HS-27A (cell line): ENCODE measurements at regions not wholly inside any gene's neighbourhood (a gene's known extent, or its start where the extent isn't known, plus 50 kb on each side); places are given as distances from the start of the nearest gene placed in this dataset.

Experiments
- DNase-seq: peaks from one replicate; pipeline ENCODE4 v3.0.0-alpha.2; 2012; ENCODE audit warnings: low read depth, missing footprints

GRCh38 chr20:60803335-60804055 lies 448.6 kb upstream of the CDH4 start:
- no peak for DNase-seq

- no peak for DNase-seq
Observed at GRCh38 chr20:60804240-60804917, 447.7 kb upstream of the CDH4 start.

GRCh38 chr20:60804918-60805630 lies 447.0 kb upstream of the CDH4 start:
- no peak for DNase-seq

- DNase-seq, result no peak
Observed at GRCh38 chr20:60806354-60806753, 445.7 kb upstream of the CDH4 start.

- no peak for DNase-seq
Observed at GRCh38 chr20:60806824-60807223, 445.2 kb upstream of the CDH4 start.

GRCh38 chr20:60808003-60808672 lies 443.9 kb upstream of the CDH4 start:
- DNase-seq, result no peak

- no peak for DNase-seq
Observed at GRCh38 chr20:60808701-60809100, 443.4 kb upstream of the CDH4 start.

- DNase-seq, result no peak
Observed at GRCh38 chr20:60810561-60810960, 441.5 kb upstream of the CDH4 start.

- DNase-seq, result no peak
Observed at GRCh38 chr20:60812561-60812960, 439.5 kb upstream of the CDH4 start.

- DNase-seq, result no peak
Observed at GRCh38 chr20:60813066-60813465, 439.0 kb upstream of the CDH4 start.

- no peak for DNase-seq
Observed at GRCh38 chr20:60815656-60816055, 436.4 kb upstream of the CDH4 start.

GRCh38 chr20:60816901-60817300 lies 435.2 kb upstream of the CDH4 start:
- DNase-seq, result no peak

GRCh38 chr20:60817891-60818290 lies 434.2 kb upstream of the CDH4 start:
- DNase-seq, result no peak

GRCh38 chr20:60819511-60819910 lies 432.6 kb upstream of the CDH4 start:
- no peak for DNase-seq

- no peak for DNase-seq
Observed at GRCh38 chr20:60820149-60820548, 431.9 kb upstream of the CDH4 start.

GRCh38 chr20:60820918-60821317 lies 431.1 kb upstream of the CDH4 start:
- DNase-seq, result no peak

GRCh38 chr20:60822699-60823607 lies 429.1 kb upstream of the CDH4 start:
- DNase-seq, result no peak

GRCh38 chr20:60835876-60836275 lies 416.2 kb upstream of the CDH4 start:
- no peak for DNase-seq

GRCh38 chr20:60837173-60837770 lies 414.8 kb upstream of the CDH4 start:
- DNase-seq, result no peak

GRCh38 chr20:60838297-60838696 lies 413.8 kb upstream of the CDH4 start:
- DNase-seq, result no peak

- no peak for DNase-seq
Observed at GRCh38 chr20:60840971-60841370, 411.1 kb upstream of the CDH4 start.
